ENCODE measurements at regions not wholly inside any gene's neighbourhood (a gene's known extent, or its start where the extent isn't known, plus 50 kb on each side); places are given as distances from the start of the nearest gene placed in this dataset.

GRCh38 chrX:42691196-42691595 lies 86.8 kb downstream of the PPP1R2C start (continued):
- TF ChIP-seq HMGA2 (CRISPR knock-in tag; IDR thresholded peaks at IDR 0.05) = no peak
- no peak for TF ChIP-seq MLX (CRISPR knock-in tag; IDR thresholded peaks at IDR 0.05)
- no peak for TF ChIP-seq FOXK1 (CRISPR knock-in tag; IDR thresholded peaks at IDR 0.05)
- TF ChIP-seq GRHL2 (CRISPR knock-in tag; IDR thresholded peaks at IDR 0.05; ENCODE audit: insufficient replicate concordance, severe bottlenecking) = no peak
- no peak for TF ChIP-seq CREB1 (CRISPR knock-in tag; IDR thresholded peaks at IDR 0.05)
- no peak for TF ChIP-seq ZNF416 (CRISPR knock-in tag; IDR thresholded peaks at IDR 0.05)

- H3K4me1 Mint-ChIP-seq = peaks cover 6% of the 10 kb centered on the region
- ChIA-PET CTCF (no interaction called here), POLR2A (no interaction called here)
- H3K4me3 Mint-ChIP-seq = no peak overlapping the region
- ATAC-seq (no peak), DNase-seq (ENCODE audit: low spot score) (no peak)
- H3K36me3 Mint-ChIP-seq = no peaks in the 10 kb centered on the region
- no peaks in the 10 kb centered on the region for H3K27me3 Mint-ChIP-seq (ENCODE audit: low read depth)
- no peak overlapping the region for H3K27ac Mint-ChIP-seq
- peaks cover 3% of the 10 kb centered on the region; the same call in 1 of the 2 replicates for H3K9me3 Mint-ChIP-seq
- no peak for TF ChIP-seq ERG (CRISPR knock-in tag; IDR thresholded peaks at IDR 0.05)
- TF ChIP-seq PREB (CRISPR knock-in tag; IDR thresholded peaks at IDR 0.05; ENCODE audit: borderline replicate concordance) = no peak
- no peak for TF ChIP-seq CDX4 (CRISPR knock-in tag; IDR thresholded peaks at IDR 0.05; ENCODE audit: borderline replicate concordance)
- TF ChIP-seq ATF2 (CRISPR knock-in tag; IDR thresholded peaks at IDR 0.05; ENCODE audit: borderline replicate concordance, low read depth) = no peak
- no peak for TF ChIP-seq TEAD1 (CRISPR knock-in tag; IDR thresholded peaks at IDR 0.05)
- TF ChIP-seq SP1 (CRISPR knock-in tag; conservative IDR thresholded peaks at IDR 0.05) = no peak
- no peak for TF ChIP-seq ATF1 (CRISPR knock-in tag; IDR thresholded peaks at IDR 0.05)
- TF ChIP-seq ZNF317 (CRISPR knock-in tag; IDR thresholded peaks at IDR 0.05; ENCODE audit: borderline replicate concordance, low read depth) = no peak
- TF ChIP-seq ZNF121 (CRISPR knock-in tag; IDR thresholded peaks at IDR 0.05) = no peak
- TF ChIP-seq ZNF219 (CRISPR knock-in tag; IDR thresholded peaks at IDR 0.05; ENCODE audit: borderline replicate concordance) = no peak
- no peak for TF ChIP-seq TCF7 (CRISPR knock-in tag; IDR thresholded peaks at IDR 0.05; ENCODE audit: low read depth)
- no peak for TF ChIP-seq NR2C2 (CRISPR knock-in tag; IDR thresholded peaks at IDR 0.05)
Measured at GRCh38 chrX:42686706-42687105, 91.3 kb downstream of the PPP1R2C start.

GRCh38 chrX:42686296-42686695 lies 91.7 kb downstream of the PPP1R2C start:
- no peak for DNase-seq (ENCODE audit: low spot score)
- TF ChIP-seq ZNF263 (CRISPR knock-in tag; IDR thresholded peaks at IDR 0.05; ENCODE audit: low read depth) (no peak), SOX15 (CRISPR knock-in tag; IDR thresholded peaks at IDR 0.05) (no peak), E2F5 (CRISPR knock-in tag; IDR thresholded peaks at IDR 0.05) (no peak)
- ChIA-PET POLR2A (no interaction called here), CTCF (no interaction called here)
- Mint-ChIP-seq H3K27me3 (ENCODE audit: low read depth) (no peaks in the 10 kb centered on the region), H3K4me1 (peaks cover 10% of the 10 kb centered on the region), H3K4me3 (no peak overlapping the region), H3K9me3 (peaks cover 3% of the 10 kb centered on the region; the same call in 1 of the 2 replicates), H3K36me3 (no peaks in the 10 kb centered on the region), H3K27ac (no peak overlapping the region)
- ATAC-seq = no peak

Measured in WTC11 (cell line).